ENCODE measurements at regions not wholly inside any gene's neighbourhood (a gene's known extent, or its start where the extent isn't known, plus 50 kb on each side); places are given as distances from the start of the nearest gene placed in this dataset.

GRCh38 chr20:39632757-39633156 is 670.6 kb downstream of the DHX35 start:
- Histone ChIP-seq H3K36me3 (no peaks in the 10 kb centered on the region), H3K9me3 (no peaks in the 10 kb centered on the region), H3K4me3 (no peak overlapping the region), H3K27me3 (peaks cover 0 to 27% (median 5%) of the 10 kb centered on the region in 7 donors), H3K27ac (no peak overlapping the region), H3K4me1 (no peaks in the 10 kb centered on the region)
- ATAC-seq (no peak), DNase-seq (no peak)
- TF ChIP-seq, protein P1, sequence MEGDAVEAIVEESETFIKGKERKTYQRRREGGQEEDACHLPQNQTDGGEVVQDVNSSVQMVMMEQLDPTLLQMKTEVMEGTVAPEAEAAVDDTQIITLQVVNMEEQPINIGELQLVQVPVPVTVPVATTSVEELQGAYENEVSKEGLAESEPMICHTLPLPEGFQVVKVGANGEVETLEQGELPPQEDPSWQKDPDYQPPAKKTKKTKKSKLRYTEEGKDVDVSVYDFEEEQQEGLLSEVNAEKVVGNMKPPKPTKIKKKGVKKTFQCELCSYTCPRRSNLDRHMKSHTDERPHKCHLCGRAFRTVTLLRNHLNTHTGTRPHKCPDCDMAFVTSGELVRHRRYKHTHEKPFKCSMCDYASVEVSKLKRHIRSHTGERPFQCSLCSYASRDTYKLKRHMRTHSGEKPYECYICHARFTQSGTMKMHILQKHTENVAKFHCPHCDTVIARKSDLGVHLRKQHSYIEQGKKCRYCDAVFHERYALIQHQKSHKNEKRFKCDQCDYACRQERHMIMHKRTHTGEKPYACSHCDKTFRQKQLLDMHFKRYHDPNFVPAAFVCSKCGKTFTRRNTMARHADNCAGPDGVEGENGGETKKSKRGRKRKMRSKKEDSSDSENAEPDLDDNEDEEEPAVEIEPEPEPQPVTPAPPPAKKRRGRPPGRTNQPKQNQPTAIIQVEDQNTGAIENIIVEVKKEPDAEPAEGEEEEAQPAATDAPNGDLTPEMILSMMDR (IDR thresholded peaks at IDR 0.05) = no peak
- intact Hi-C loops (cut with DNase I) = no loop called here

DNA sequence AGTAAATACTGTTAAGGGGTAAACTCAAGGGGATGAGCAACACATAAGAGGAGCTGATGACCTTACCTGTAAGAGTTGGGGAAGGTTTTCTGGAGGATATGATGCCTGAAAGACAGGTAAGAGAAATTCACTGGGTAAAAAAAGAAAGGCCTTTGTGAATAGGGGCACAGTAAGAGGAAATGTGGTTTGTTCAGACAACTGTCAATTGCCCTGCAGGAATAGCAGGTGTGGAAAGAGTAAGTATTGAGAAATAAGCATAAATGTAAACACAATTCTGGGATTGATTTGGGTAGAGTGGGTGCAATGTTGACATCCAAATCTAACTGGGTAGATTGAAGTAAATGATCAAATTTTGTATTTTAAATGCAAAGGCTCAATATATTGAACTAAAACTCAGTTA is 670.0 kb downstream of the DHX35 start:
- ATAC-seq (no peak), DNase-seq (no peak)
- Histone ChIP-seq H3K4me3 (no peak overlapping the region), H3K36me3 (no peaks in the 10 kb centered on the region), H3K9me3 (no peaks in the 10 kb centered on the region), H3K27ac (no peak overlapping the region), H3K4me1 (no peaks in the 10 kb centered on the region), H3K27me3 (peaks cover 0 to 27% (median 2%) of the 10 kb centered on the region in 7 donors)
- intact Hi-C loops (cut with DNase I) = no loop called here
- TF ChIP-seq, protein P1 (IDR thresholded peaks at IDR 0.05) = no peak

DNA sequence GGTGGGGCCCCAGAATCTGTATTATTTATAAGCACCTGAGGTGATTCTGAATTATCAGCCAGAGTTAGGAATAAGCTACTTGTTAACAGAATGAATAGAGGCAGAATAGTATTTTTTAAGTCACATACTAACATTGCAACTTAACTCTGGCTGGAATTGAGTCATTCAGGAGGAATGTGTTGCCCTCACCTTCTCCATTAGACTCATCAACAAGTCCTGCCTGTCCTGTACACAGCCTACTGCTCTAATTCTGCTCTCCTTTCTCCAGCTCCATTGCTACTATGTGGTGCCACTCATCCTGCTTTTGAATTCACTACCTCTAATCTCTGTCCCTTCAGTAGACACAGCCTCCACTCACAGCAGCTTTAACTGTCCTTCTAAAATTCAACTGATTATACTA is 669.4 kb downstream of the DHX35 start:
- Histone ChIP-seq H3K27ac (no peak overlapping the region), H3K4me1 (no peaks in the 10 kb centered on the region), H3K4me3 (no peak overlapping the region), H3K36me3 (no peaks in the 10 kb centered on the region), H3K27me3 (peaks cover 0 to 27% (median 0%) of the 10 kb centered on the region in 7 donors), H3K9me3 (no peaks in the 10 kb centered on the region)
- TF ChIP-seq, protein P1 (IDR thresholded peaks at IDR 0.05) = no peak
- ATAC-seq (no peak), DNase-seq (no peak)
- intact Hi-C loops (cut with DNase I) = no loop called here

GRCh38 chr20:39630215-39630908 is 668.2 kb downstream of the DHX35 start:
- 90 to 92% methylated on average over 4 of the region's 4 CpGs for WGBS, 2 donors
- TF ChIP-seq, protein P1 (IDR thresholded peaks at IDR 0.05) = no peak
- Histone ChIP-seq H3K4me3 (no peak overlapping the region), H3K27me3 (peaks cover 0 to 18% (median 0%) of the 10 kb centered on the region in 7 donors), H3K9me3 (no peaks in the 10 kb centered on the region), H3K4me1 (no peaks in the 10 kb centered on the region), H3K27ac (no peak overlapping the region), H3K36me3 (no peaks in the 10 kb centered on the region)
- intact Hi-C loops (cut with DNase I) = no loop called here
- ATAC-seq (no peak), DNase-seq (no peak)
